Frontal cortex (tissue), 3 donors: ENCODE measurements at regions not wholly inside any gene's neighbourhood (a gene's known extent, or its start where the extent isn't known, plus 50 kb on each side); places are given as distances from the start of the nearest gene placed in this dataset.
A peak's percentile ranks its signal among the peaks of the same experiment; 100 is the strongest.

Experiments used
- DNase-seq, 2 donors: peaks; one replicate each; pipeline ENCODE4 v3.0.0; 2012; ENCODE audit warnings: low spot score in 2 of 2
- FAIRE-seq: peaks from 2 replicates; lab custom pipeline; 2012; peaks lifted over from hg19 to GRCh38; lab: Jason Lieb, UNC
- donor health status: control.
- donor health status: control.
- donor health status: control.

- FAIRE-seq (no peak), DNase-seq (no peak)
These were observed 407.9 kb upstream of the PKN2 start for GRCh38 chr1:88276163-88276562.

- DNase-seq, result no peak
- no peak for FAIRE-seq
These were observed 400.0 kb upstream of the PKN2 start for GRCh38 chr1:88284066-88284465.

- DNase-seq, result no peak
- no peak for FAIRE-seq
These were observed 399.3 kb upstream of the PKN2 start for GRCh38 chr1:88284666-88285366.

GRCh38 chr1:88286716-88287115 is 397.4 kb upstream of the PKN2 start:
- FAIRE-seq, result no peak

GRCh38 chr1:88288571-88288970 is 395.5 kb upstream of the PKN2 start:
- no peak for DNase-seq
- no peak for FAIRE-seq

More at GRCh38 chr1:88286716-88287115, 397.4 kb upstream of the PKN2 start:
- DNase-seq, result no peak

GRCh38 chr1:88289401-88290102 is 394.5 kb upstream of the PKN2 start:
- DNase-seq (no peak), FAIRE-seq (no peak)

- DNase-seq (no peak), FAIRE-seq (no peak)
These were observed 392.3 kb upstream of the PKN2 start for GRCh38 chr1:88291611-88292354.

GRCh38 chr1:88293691-88294190 is 390.3 kb upstream of the PKN2 start:
- DNase-seq (no peak), FAIRE-seq (no peak)

GRCh38 chr1:88296227-88296626 is 387.8 kb upstream of the PKN2 start:
- DNase-seq (no peak), FAIRE-seq (no peak)

GRCh38 chr1:88296642-88297041 is 387.4 kb upstream of the PKN2 start:
- no peak for DNase-seq
- FAIRE-seq, result no peak

- DNase-seq, result no peak
- no peak for FAIRE-seq
These were observed 385.6 kb upstream of the PKN2 start for GRCh38 chr1:88298506-88298905.

GRCh38 chr1:88300752-88301263 is 383.3 kb upstream of the PKN2 start:
- FAIRE-seq, result no peak

GRCh38 chr1:88302843-88303486 is 381.1 kb upstream of the PKN2 start:
- DNase-seq (no peak), FAIRE-seq (peak; percentile 92)

More at GRCh38 chr1:88300752-88301263, 383.3 kb upstream of the PKN2 start:
- no peak for DNase-seq

GRCh38 chr1:88311265-88311664 is 372.8 kb upstream of the PKN2 start:
- no peak for DNase-seq
- no peak for FAIRE-seq

GRCh38 chr1:88311907-88312306 is 372.2 kb upstream of the PKN2 start:
- DNase-seq, result no peak
- no peak for FAIRE-seq

GRCh38 chr1:88317396-88317795 is 366.7 kb upstream of the PKN2 start:
- FAIRE-seq (no peak), DNase-seq (no peak)

- FAIRE-seq, result no peak
- no peak for DNase-seq
These were observed 365.3 kb upstream of the PKN2 start for GRCh38 chr1:88318740-88319139.

GRCh38 chr1:88320291-88320690 is 363.8 kb upstream of the PKN2 start:
- no peak for FAIRE-seq
- DNase-seq, result no peak

- no peak for FAIRE-seq
- DNase-seq, result no peak
These were observed 362.4 kb upstream of the PKN2 start for GRCh38 chr1:88321706-88322105.

GRCh38 chr1:88324899-88325298 is 359.2 kb upstream of the PKN2 start:
- DNase-seq (no peak), FAIRE-seq (no peak)
